ENCODE measurements at regions not wholly inside any gene's neighbourhood (a gene's known extent, or its start where the extent isn't known, plus 50 kb on each side); places are given as distances from the start of the nearest gene placed in this dataset.
"Not testable (repeated sequence)": the region's sequence is repeated elsewhere in the genome, so short reads cannot be mapped to it uniquely, and the experiment has no call there.

GRCh38 chr14:87034680-87035079 is 958.3 kb downstream of the GALC start:
- H3K36me3 ChIP-seq (ENCODE audit: control insufficient read depth, insufficient read depth, low read length): no peaks in the 10 kb centered on the region
- no peak for TF ChIP-seq CTCF (IDR thresholded peaks at IDR 0.05; ENCODE audit: insufficient read depth, low read length, poor library complexity, severe bottlenecking)
- DNase-seq (ENCODE audit: extremely low read depth, insufficient read length): no peak
- H3K4me3 ChIP-seq (replicated peaks; ENCODE audit: low read depth, low read length): no peak overlapping the region
- H3K27me3 ChIP-seq (replicated peaks; ENCODE audit: control insufficient read depth, insufficient read depth, low read length): no peaks in the 10 kb centered on the region

GRCh38 chr14:87030197-87030596 is 962.8 kb downstream of the GALC start:
- H3K27me3 ChIP-seq (replicated peaks; ENCODE audit: control insufficient read depth, insufficient read depth, low read length): no peaks in the 10 kb centered on the region
- no peak for TF ChIP-seq CTCF (IDR thresholded peaks at IDR 0.05; ENCODE audit: insufficient read depth, low read length, poor library complexity, severe bottlenecking)
- H3K4me3 ChIP-seq (replicated peaks; ENCODE audit: low read depth, low read length): no peak overlapping the region
- no peak for DNase-seq (ENCODE audit: extremely low read depth, insufficient read length)
- no peaks in the 10 kb centered on the region for H3K36me3 ChIP-seq (ENCODE audit: control insufficient read depth, insufficient read depth, low read length)

- H3K36me3 ChIP-seq (ENCODE audit: control insufficient read depth, insufficient read depth, low read length); H3K27me3 ChIP-seq (replicated peaks; ENCODE audit: control insufficient read depth, insufficient read depth, low read length); DNase-seq (ENCODE audit: extremely low read depth, insufficient read length); H3K4me3 ChIP-seq (replicated peaks; ENCODE audit: low read depth, low read length): not testable (repeated sequence)
Measured at GRCh38 chr14:87020106-87020505, 972.9 kb downstream of the GALC start.

- H3K27me3 ChIP-seq (replicated peaks; ENCODE audit: control insufficient read depth, insufficient read depth, low read length): no peaks in the 10 kb centered on the region
- no peak for DNase-seq (ENCODE audit: extremely low read depth, insufficient read length)
Measured at GRCh38 chr14:87018294-87018693, 974.7 kb downstream of the GALC start.

GRCh38 chr14:87017335-87017734 is 975.6 kb downstream of the GALC start:
- H3K27me3 ChIP-seq (replicated peaks; ENCODE audit: control insufficient read depth, insufficient read depth, low read length): no peaks in the 10 kb centered on the region
- no peak for TF ChIP-seq CTCF (IDR thresholded peaks at IDR 0.05; ENCODE audit: insufficient read depth, low read length, poor library complexity, severe bottlenecking)
- no peak for DNase-seq (ENCODE audit: extremely low read depth, insufficient read length)
- H3K36me3 ChIP-seq (ENCODE audit: control insufficient read depth, insufficient read depth, low read length): no peaks in the 10 kb centered on the region
- no peak overlapping the region for H3K4me3 ChIP-seq (replicated peaks; ENCODE audit: low read depth, low read length)

More at GRCh38 chr14:87018294-87018693, 974.7 kb downstream of the GALC start:
- no peak for TF ChIP-seq CTCF (IDR thresholded peaks at IDR 0.05; ENCODE audit: insufficient read depth, low read length, poor library complexity, severe bottlenecking)
- Histone ChIP-seq H3K4me3 (replicated peaks; ENCODE audit: low read depth, low read length) (no peak overlapping the region), H3K36me3 (ENCODE audit: control insufficient read depth, insufficient read depth, low read length) (no peaks in the 10 kb centered on the region)

- Histone ChIP-seq H3K27me3 (replicated peaks; ENCODE audit: control insufficient read depth, insufficient read depth, low read length) (no peaks in the 10 kb centered on the region), H3K4me3 (replicated peaks; ENCODE audit: low read depth, low read length) (no peak overlapping the region), H3K36me3 (ENCODE audit: control insufficient read depth, insufficient read depth, low read length) (no peaks in the 10 kb centered on the region)
- no peak for TF ChIP-seq CTCF (IDR thresholded peaks at IDR 0.05; ENCODE audit: insufficient read depth, low read length, poor library complexity, severe bottlenecking)
- DNase-seq (ENCODE audit: extremely low read depth, insufficient read length): no peak
Measured at GRCh38 chr14:87014856-87015255, 978.1 kb downstream of the GALC start.
